K562 (cell line): ENCODE measurements at regions not wholly inside any gene's neighbourhood (a gene's known extent, or its start where the extent isn't known, plus 50 kb on each side); places are given as distances from the start of the nearest gene placed in this dataset.

ENCODE experiments used
- HIVEP1 ChIP-seq: fragments of 250-450 bp; sonication (Bioruptor Pico); IDR thresholded peaks from 2 replicates; pipeline ENCODE4 v1.4.0; 2020; ENCODE audit warnings: mild to moderate bottlenecking
- MEIS2 ChIP-seq: fragments of 450-650 bp; IDR thresholded peaks from 2 replicates; pipeline ENCODE4 v1.6.1; 2014; ENCODE audit warnings: mild to moderate bottlenecking; ENCODE audit not compliant: partially characterized antibody
- PHF8 ChIP-seq: fragments of 200-600 bp; sonication (generic); IDR thresholded peaks from 2 replicates; pipeline ENCODE4 v1.6.1; 2012; ENCODE audit warnings: mixed run types, mild to moderate bottlenecking, inconsistent platforms, low read length, moderate library complexity, borderline replicate concordance
- PML ChIP-seq: IDR thresholded peaks from 2 replicates; pipeline ENCODE4 v1.6.1; 2012; ENCODE audit warnings: low read length, inconsistent platforms
- TBP ChIP-seq: optimal IDR thresholded peaks from 2 replicates; pipeline ENCODE3; 2011; ENCODE audit warnings: low read depth, low read length, improper control_type of control experiment
- TF ChIP-seq, protein P1 (sequence below): sonication (generic); formaldehyde crosslinking; IDR thresholded peaks from 2 replicates; pipeline ENCODE4 v1.8.1; 2022; ENCODE audit warnings: missing genetic modification reagents
- TF ChIP-seq, protein P2 (sequence below): fragments of 450-650 bp; IDR thresholded peaks from 2 replicates; pipeline ENCODE4 v1.6.1; 2017; ENCODE audit warnings: antibody characterized with exemption
- TF ChIP-seq, protein P3 (sequence below): fragments of 200-800 bp; sonication (Bioruptor generic); IDR thresholded peaks from 2 replicates; pipeline ENCODE4 v1.6.1; 2016; ENCODE audit warnings: missing genetic modification characterization, missing compliant biosample characterization
- TF ChIP-seq, protein P4 (sequence below): fragments of 200-400 bp; formaldehyde crosslinking; IDR thresholded peaks from 2 replicates; pipeline ENCODE4 v1.6.1; 2017; ENCODE audit warnings: mild to moderate bottlenecking, low read depth, low read length, moderate library complexity

DNA sequence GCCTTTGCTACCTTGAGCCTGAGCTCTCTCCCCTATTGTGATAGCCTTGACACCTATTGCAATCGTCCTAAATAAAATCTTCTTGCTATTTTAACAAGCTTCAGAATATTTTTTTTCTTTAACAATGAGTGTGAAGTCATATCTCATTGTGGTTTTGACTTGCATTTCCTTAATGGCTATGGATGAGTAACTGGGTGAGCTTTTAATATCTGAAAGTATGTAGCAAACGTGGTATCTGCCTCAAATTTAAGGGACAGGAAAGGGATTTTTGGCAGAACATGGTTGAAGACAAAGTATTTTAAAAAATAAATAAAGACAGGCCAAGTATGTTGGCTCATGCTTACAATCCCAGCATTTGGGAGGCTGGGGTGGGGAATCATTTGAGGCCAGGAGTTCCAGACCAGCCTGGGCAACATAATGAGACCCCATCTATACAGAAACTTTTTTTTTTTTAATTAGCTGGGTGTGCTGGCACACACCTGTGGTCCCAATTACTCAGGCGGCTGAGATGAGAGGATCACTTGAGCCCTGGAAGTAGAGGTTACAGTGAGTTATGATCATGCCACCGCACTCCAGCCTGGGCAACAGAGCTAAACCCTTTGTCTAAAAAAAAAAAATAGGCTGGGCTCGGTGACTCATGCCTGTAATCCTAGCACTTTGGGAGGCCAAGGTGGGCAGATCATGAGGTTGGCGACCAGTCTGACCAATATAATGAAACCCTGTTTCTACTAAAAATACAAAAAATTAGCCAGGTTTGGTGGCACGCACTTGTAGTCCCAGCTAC, 319.3 kb upstream of the NRP1 start (continued):
- TF ChIP-seq, protein P1, sequence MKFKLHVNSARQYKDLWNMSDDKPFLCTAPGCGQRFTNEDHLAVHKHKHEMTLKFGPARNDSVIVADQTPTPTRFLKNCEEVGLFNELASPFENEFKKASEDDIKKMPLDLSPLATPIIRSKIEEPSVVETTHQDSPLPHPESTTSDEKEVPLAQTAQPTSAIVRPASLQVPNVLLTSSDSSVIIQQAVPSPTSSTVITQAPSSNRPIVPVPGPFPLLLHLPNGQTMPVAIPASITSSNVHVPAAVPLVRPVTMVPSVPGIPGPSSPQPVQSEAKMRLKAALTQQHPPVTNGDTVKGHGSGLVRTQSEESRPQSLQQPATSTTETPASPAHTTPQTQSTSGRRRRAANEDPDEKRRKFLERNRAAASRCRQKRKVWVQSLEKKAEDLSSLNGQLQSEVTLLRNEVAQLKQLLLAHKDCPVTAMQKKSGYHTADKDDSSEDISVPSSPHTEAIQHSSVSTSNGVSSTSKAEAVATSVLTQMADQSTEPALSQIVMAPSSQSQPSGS (CRISPR knock-in tag), result no peak
- TF ChIP-seq, protein P2, sequence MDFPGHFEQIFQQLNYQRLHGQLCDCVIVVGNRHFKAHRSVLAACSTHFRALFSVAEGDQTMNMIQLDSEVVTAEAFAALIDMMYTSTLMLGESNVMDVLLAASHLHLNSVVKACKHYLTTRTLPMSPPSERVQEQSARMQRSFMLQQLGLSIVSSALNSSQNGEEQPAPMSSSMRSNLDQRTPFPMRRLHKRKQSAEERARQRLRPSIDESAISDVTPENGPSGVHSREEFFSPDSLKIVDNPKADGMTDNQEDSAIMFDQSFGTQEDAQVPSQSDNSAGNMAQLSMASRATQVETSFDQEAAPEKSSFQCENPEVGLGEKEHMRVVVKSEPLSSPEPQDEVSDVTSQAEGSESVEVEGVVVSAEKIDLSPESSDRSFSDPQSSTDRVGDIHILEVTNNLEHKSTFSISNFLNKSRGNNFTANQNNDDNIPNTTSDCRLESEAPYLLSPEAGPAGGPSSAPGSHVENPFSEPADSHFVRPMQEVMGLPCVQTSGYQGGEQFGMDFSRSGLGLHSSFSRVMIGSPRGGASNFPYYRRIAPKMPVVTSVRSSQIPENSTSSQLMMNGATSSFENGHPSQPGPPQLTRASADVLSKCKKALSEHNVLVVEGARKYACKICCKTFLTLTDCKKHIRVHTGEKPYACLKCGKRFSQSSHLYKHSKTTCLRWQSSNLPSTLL, result no peak
- TF ChIP-seq PML (no peak), MEIS2 (no peak), TBP (no peak), HIVEP1 (CRISPR knock-in tag) (no peak), PHF8 (no peak)
- TF ChIP-seq, protein P3, sequence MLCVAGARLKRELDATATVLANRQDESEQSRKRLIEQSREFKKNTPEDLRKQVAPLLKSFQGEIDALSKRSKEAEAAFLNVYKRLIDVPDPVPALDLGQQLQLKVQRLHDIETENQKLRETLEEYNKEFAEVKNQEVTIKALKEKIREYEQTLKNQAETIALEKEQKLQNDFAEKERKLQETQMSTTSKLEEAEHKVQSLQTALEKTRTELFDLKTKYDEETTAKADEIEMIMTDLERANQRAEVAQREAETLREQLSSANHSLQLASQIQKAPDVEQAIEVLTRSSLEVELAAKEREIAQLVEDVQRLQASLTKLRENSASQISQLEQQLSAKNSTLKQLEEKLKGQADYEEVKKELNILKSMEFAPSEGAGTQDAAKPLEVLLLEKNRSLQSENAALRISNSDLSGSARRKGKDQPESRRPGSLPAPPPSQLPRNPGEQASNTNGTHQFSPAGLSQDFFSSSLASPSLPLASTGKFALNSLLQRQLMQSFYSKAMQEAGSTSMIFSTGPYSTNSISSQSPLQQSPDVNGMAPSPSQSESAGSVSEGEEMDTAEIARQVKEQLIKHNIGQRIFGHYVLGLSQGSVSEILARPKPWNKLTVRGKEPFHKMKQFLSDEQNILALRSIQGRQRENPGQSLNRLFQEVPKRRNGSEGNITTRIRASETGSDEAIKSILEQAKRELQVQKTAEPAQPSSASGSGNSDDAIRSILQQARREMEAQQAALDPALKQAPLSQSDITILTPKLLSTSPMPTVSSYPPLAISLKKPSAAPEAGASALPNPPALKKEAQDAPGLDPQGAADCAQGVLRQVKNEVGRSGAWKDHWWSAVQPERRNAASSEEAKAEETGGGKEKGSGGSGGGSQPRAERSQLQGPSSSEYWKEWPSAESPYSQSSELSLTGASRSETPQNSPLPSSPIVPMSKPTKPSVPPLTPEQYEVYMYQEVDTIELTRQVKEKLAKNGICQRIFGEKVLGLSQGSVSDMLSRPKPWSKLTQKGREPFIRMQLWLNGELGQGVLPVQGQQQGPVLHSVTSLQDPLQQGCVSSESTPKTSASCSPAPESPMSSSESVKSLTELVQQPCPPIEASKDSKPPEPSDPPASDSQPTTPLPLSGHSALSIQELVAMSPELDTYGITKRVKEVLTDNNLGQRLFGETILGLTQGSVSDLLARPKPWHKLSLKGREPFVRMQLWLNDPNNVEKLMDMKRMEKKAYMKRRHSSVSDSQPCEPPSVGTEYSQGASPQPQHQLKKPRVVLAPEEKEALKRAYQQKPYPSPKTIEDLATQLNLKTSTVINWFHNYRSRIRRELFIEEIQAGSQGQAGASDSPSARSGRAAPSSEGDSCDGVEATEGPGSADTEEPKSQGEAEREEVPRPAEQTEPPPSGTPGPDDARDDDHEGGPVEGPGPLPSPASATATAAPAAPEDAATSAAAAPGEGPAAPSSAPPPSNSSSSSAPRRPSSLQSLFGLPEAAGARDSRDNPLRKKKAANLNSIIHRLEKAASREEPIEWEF (CRISPR knock-in tag), result no peak
- TF ChIP-seq, protein P4, sequence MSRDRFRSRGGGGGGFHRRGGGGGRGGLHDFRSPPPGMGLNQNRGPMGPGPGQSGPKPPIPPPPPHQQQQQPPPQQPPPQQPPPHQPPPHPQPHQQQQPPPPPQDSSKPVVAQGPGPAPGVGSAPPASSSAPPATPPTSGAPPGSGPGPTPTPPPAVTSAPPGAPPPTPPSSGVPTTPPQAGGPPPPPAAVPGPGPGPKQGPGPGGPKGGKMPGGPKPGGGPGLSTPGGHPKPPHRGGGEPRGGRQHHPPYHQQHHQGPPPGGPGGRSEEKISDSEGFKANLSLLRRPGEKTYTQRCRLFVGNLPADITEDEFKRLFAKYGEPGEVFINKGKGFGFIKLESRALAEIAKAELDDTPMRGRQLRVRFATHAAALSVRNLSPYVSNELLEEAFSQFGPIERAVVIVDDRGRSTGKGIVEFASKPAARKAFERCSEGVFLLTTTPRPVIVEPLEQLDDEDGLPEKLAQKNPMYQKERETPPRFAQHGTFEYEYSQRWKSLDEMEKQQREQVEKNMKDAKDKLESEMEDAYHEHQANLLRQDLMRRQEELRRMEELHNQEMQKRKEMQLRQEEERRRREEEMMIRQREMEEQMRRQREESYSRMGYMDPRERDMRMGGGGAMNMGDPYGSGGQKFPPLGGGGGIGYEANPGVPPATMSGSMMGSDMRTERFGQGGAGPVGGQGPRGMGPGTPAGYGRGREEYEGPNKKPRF, result no peak
